ENCODE measurements at regions not wholly inside any gene's neighbourhood (a gene's known extent, or its start where the extent isn't known, plus 50 kb on each side); places are given as distances from the start of the nearest gene placed in this dataset.
A peak's percentile ranks its signal among the peaks of the same experiment; 100 is the strongest.

- no peak for TF ChIP-seq CTCF (IDR thresholded peaks at IDR 0.05)
- H3K4me3 ChIP-seq, result no peak overlapping the region
- H3K27ac ChIP-seq, result peak overlapping the region; percentile 24 to 55
- no peak for DNase-seq (ENCODE audit: low spot score)
Measured at GRCh38 chr2:217362710-217363109, 502.8 kb upstream of the TNP1 start.

GRCh38 chr2:217362286-217362685 is 502.4 kb upstream of the TNP1 start:
- DNase-seq (ENCODE audit: low spot score), result no peak
- H3K27ac ChIP-seq, result peak overlapping the region; percentile 55 to 85
- no peak for TF ChIP-seq CTCF (IDR thresholded peaks at IDR 0.05)
- no peak overlapping the region for H3K4me3 ChIP-seq

GRCh38 chr2:217361483-217361880 is 501.6 kb upstream of the TNP1 start:
- peak overlapping the region; percentile 55 to 85 for H3K27ac ChIP-seq
- DNase-seq (ENCODE audit: low spot score), result no peak
- no peak overlapping the region for H3K4me3 ChIP-seq
- TF ChIP-seq CTCF (IDR thresholded peaks at IDR 0.05), result no peak

- no peak for TF ChIP-seq CTCF (IDR thresholded peaks at IDR 0.05)
- Histone ChIP-seq H3K4me3 (no peak overlapping the region), H3K27ac (peak overlapping the region; percentile 55 to 85)
- no peak for DNase-seq (ENCODE audit: low spot score)
Measured at GRCh38 chr2:217360781-217361482, 501.1 kb upstream of the TNP1 start.

- TF ChIP-seq CTCF (IDR thresholded peaks at IDR 0.05), result no peak
- DNase-seq (ENCODE audit: low spot score), result no peak
- H3K27ac ChIP-seq, result peak overlapping the region; percentile 55 to 85
- no peak overlapping the region for H3K4me3 ChIP-seq
Measured at GRCh38 chr2:217360111-217360510, 500.2 kb upstream of the TNP1 start.

- TF ChIP-seq CTCF (IDR thresholded peaks at IDR 0.05), result no peak
- no peak for DNase-seq (ENCODE audit: low spot score)
- Histone ChIP-seq H3K27ac (peak overlapping the region; percentile 68 to 85), H3K4me3 (no peak overlapping the region)
Measured at GRCh38 chr2:217357886-217358620, 498.2 kb upstream of the TNP1 start.

- peak; percentile 81 for DNase-seq (ENCODE audit: low spot score)
- peak overlapping the region; percentile 68 to 83 for H3K27ac ChIP-seq
- peak overlapping the region; percentile 1 for H3K4me3 ChIP-seq
- no peak for TF ChIP-seq CTCF (IDR thresholded peaks at IDR 0.05)
Measured at GRCh38 chr2:217356781-217357180, 496.9 kb upstream of the TNP1 start.

Measured in coronary artery (tissue), 2 donors.